ENCODE measurements at regions not wholly inside any gene's neighbourhood (a gene's known extent, or its start where the extent isn't known, plus 50 kb on each side); places are given as distances from the start of the nearest gene placed in this dataset.

DNA sequence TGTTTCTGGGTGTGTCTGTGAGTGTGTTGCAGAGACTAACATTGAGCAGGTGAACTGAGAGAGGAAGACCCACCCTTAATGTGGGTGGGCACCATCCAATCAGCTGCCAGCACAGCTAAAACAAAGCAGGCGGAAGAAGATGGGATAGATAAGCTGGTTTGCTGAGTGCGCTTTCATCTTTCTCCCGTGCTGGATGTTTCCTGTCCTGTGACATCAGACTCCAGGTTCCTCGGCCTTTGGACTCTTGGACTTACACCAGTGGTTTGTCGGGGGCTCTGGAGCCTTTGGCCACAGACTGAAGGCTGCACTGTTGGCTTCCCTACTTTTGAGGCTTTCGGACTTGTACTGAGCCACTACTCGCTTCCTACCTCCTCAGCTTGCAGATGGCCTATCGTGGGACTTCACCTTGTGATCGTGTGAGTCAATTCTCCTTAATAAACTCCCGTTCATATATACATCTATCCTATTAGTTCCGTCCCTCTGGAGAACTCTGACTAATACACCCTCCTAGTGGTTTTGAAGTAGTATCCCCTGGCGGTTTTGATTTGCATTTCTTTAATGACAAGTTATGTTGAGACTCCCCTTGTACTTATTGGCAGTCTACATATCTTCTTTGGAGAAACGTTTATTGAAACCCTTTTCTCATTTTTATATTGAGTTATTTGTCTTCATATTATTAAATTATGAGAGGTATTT, 546.6 kb upstream of the TMPRSS15 start:
- TF ChIP-seq, protein P1, sequence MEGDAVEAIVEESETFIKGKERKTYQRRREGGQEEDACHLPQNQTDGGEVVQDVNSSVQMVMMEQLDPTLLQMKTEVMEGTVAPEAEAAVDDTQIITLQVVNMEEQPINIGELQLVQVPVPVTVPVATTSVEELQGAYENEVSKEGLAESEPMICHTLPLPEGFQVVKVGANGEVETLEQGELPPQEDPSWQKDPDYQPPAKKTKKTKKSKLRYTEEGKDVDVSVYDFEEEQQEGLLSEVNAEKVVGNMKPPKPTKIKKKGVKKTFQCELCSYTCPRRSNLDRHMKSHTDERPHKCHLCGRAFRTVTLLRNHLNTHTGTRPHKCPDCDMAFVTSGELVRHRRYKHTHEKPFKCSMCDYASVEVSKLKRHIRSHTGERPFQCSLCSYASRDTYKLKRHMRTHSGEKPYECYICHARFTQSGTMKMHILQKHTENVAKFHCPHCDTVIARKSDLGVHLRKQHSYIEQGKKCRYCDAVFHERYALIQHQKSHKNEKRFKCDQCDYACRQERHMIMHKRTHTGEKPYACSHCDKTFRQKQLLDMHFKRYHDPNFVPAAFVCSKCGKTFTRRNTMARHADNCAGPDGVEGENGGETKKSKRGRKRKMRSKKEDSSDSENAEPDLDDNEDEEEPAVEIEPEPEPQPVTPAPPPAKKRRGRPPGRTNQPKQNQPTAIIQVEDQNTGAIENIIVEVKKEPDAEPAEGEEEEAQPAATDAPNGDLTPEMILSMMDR (conservative IDR thresholded peaks at IDR 0.05 in 1 of 2, IDR thresholded peaks at IDR 0.05 in 1 of 2; ENCODE audit: extremely low read depth in 1 of 2, insufficient read depth in 1 of 2, low read depth in 1 of 2, low read length in 2 of 2): no peak
- TF ChIP-seq EZH2 (IDR thresholded peaks at IDR 0.05; ENCODE audit: borderline replicate concordance, low read length): no peak

Data from mammary epithelial cell (primary cell).